NCI-H524 (cell line): ENCODE measurements at regions not wholly inside any gene's neighbourhood (a gene's known extent, or its start where the extent isn't known, plus 50 kb on each side); places are given as distances from the start of the nearest gene placed in this dataset.
"Not testable (repeated sequence)": the region's sequence is repeated elsewhere in the genome, so short reads cannot be mapped to it uniquely, and the experiment has no call there.

Experiments
- DNase-seq, 2 experiments: peaks; one replicate each; lab custom pipeline; 2025; lab: John Stamatoyannopoulos, UW

DNA sequence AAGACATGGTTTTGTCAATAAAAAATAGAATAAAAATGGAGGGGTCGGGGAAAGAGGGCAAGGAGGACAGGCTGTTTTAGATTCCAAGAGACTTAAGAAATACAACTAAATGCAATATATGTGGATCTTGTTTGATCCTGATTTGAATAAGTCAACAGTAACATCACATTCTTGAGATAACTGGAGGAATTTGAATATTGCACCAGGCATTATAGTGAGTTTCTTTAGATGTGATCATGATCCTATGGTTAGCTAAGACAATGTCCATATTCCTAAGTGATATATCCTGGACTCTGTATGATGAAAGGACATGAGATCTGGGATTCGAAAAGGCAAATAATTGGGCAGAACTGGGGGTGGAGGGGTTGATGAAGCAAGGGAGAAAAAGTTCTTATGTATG is 311.8 kb downstream of the PLPP3 start:
- DNase-seq: no peak

DNA sequence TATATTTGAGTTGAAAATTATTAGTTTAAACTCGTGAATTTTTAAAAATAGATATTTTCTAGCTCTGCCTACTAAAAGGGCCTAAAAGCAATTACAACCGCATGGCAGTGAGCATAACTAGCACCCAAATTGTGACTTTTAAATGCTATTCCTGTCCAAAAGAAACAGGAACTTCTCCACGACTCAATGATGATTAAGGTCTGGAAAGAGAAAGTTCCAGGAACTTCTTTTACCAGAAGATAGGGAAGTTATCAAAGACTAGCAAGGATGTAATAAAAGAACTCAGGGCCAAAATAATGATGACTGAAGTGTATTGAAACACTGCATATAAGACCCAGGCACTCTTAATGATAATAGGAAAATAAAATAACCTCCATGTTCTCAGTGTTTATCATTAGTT is 313.0 kb downstream of the PLPP3 start:
- no peak for DNase-seq

DNA sequence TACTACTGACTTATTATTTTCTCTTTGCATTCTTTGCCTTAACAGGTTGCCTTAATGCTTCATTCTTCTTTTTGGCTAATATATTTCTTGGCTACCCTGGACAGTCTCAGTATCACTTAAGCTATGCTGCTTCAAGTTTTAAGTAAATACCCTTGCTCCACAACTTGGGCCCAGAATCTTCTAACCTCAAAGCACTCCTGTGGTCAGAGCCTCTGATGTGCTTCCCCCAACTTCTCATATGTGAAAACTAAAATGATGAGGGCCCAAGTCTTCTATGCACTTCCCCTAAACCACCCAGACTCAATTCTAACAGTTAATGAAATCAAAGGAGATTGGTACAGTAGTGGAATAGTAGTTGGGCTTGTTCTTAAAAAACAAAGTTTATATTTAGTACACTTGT is 314.1 kb downstream of the PLPP3 start:
- no peak for DNase-seq

DNA sequence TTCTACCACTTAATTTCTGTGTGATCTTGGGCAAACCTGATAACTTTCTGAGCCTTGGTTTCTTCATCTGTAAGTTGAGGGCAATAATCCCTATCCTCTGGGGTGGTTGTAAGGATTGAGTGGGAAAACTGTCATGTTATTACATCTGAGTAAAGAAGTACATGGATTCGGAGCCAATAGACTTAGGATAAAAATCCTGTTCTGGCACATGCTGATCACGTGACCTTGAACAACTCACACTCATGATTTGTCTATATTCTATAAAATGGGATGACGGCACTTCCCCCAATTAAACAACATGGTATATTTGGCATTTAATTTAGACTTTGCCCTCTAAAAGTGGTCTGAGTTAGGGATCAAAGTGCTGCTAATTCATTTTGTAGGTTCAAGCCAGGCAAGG is 315.5 kb downstream of the PLPP3 start:
- no peak for DNase-seq

DNA sequence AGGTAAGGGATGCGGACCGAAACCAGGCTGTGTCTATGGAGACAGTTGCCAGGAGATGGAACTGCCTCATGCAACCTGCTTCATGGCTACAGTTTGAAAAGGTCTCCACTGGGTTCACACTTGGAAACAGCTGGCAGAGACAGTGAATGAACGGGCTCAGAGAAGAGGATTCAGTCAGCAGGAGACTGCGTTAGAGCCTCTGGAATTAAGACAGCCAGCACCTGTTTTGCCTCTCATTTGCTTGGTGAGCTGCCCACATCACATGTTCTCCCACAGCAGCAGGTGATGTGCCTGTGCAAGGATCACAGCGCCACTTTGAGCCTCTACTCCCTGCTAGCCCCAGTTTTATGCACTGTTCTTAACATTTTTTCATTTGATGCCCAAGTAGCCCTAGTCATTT is 321.0 kb downstream of the PLPP3 start:
- peak; percentile 21 to 79 for DNase-seq

DNA sequence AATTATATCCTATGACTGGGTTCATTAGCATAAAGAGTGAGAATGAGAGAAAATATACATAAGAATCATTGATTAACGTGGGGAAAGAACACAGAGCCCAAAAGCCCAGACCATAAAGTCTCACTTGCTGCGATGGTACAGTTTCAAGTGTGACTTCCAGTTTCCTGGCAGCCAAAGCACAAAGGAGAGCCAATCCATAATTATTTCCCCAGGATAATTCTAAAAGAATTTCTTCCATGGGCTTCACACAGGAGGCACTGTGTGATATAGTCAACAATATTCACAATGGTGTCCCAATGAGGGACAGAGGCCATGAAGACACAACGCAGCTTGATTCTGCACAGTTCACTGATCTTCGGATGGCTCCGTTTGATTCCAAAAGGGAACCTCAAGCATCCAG is 321.6 kb downstream of the PLPP3 start:
- no peak for DNase-seq

DNA sequence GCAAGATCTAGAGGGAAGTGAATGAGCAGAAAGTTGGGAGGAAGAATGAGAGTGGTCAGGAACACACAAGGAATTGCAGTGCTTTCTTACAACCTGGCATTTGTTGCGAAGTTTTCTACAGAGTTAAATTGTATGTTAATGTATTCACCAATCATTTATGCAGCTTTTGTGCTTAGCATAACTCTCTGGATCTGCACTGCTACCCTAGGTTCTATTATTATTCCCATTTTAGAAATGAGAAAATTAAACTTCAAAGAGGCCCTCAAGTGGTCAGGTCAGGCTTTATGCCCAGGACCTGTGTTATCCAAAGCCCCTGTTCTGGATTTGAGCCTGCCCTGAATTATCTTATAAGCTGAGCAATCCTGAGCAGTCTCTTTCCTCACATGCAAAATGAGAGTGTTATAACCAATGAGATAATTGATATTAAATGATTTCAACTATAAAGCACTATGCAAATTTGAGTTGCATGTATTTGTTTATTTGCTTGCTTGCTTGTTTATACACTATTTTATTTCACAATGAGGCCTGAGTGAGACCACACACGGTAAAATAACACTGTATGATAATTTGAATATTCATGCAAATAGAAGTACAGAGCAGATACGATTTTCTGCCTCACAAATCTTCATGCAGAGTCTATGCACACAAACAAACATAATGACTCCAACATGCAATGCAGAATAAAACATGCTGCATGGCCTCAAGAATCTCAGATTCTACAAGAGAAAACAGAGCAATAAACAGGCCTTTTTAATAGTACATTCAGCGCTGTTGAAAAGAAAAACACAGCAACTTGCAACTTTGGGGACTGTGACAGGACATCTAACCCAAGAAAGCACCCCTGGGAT is 323.0 kb downstream of the PLPP3 start:
- no peak for DNase-seq

DNA sequence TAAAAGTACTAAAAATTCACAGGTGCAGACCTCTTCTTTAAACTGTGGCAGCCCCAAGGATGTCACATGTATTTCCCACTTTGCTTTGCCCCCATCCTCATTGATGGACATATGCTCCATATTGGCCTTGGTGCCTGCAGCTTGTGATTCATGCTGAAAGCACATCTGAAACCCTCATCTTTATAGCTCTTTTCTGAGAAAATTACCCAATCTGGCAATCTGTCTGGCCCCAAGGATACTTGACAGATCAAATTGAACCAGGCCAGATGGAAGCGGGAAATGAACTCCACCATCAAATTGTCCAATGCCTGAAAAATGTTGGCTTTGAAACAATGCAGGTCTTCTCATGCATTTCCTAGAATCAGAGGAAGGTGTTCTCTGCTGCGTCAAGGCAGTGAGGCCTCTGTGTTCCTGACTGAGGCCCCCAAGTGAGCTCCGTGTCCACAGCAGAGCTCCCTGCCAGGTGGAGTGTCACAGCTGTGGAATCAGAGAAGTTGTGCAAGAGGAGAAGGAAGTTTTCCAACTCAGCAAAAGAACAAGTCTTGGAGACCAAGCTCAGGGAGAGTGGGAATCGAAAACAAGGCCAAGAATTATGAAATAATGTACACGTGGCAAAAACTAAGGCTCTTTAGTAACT is 323.7 kb downstream of the PLPP3 start:
- peak; percentile 14 to 62 for DNase-seq

DNA sequence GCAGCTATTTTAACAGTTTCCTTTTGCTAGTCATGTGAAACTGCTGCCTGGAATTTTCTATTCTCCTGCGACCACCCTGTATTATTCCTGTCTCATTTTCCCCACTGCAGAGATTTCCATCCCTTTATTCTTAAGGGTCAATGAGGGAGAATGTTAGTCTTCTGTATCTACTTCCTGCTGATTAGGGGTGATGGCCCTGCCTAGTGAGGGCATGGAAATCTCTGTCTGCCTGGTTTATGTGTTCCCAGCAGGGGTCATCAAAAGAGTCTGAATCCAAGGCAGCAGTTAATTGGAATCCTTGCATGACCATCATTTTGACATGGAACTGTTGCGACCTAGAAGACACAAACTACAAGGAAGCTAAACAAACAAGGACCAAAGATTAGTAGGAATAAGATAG is 325.2 kb downstream of the PLPP3 start:
- no peak for DNase-seq

DNA sequence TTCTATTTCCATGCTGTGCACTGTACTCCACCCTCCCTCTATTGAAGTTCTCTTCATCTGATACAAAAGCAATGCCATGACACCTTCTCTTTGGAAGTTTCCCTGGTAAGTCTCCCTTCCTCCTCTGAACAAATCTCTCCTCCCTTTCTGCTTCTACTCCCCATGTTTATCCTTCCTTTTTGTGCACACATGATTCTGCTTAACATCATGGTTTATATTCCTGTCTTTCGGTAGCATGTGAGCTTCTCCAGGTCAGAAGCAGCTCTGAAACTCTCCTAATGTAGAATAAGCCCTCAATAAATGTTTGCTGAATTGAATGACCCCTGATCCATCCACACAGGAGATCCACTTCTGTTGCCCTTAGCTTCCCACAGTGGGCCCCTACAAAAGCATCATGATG is 328.6 kb downstream of the PLPP3 start:
- no peak for DNase-seq

DNA sequence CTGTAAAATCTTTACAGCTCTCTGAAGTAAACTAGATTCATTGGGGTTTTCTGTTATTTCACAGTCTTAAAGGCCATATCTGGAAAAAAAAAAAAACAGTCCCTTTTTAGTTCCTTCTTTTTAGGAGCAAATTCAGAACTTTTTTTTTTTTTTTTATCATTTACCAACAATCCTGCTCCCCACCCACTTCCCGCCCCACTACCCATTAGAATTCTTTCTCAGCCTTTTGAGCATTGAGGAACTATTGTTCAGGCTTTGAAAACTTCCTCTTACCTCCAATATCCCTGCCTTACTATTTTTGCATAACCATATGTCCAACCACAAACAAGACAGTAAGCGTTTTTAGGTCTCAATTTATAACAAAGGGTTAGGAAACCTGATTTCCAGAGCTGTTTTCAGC is 330.1 kb downstream of the PLPP3 start:
- no peak for DNase-seq

DNA sequence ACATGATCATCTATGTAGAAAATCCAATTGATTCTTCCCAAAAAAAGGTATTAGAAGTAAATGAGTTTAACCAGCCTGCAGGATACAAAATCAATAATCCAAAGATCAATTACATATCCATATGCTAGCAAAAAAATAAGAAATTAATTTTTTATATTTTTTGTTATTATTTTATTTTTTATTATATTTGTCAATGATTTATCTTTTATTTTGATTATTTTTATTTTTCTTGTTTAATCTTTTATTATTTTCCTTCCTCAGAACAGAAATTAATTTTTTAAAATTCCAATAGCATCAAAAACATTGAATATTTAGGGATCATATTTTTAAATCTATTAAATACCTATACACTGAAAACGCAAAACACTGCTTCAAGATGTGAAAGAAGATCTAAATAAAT is 331.2 kb downstream of the PLPP3 start:
- no peak for DNase-seq

DNA sequence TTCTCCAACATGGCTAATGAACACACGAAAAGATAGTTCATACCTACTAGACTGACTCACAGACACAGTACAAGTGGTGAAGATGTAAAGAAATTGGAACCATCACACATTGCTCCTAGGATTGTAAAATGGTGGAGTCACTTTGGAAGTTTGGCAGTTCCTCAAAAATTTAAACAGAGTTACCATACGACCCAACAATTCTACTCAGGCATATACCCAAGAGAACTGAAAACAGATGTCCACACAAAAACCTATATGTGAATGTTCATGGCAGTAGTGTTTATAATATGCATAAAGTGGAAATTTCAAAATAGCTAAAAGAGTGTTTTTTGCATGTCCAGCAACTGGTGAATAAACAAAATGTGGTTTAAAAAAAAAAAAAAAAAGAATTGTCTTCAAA is 332.6 kb downstream of the PLPP3 start:
- not testable (repeated sequence) for DNase-seq

DNA sequence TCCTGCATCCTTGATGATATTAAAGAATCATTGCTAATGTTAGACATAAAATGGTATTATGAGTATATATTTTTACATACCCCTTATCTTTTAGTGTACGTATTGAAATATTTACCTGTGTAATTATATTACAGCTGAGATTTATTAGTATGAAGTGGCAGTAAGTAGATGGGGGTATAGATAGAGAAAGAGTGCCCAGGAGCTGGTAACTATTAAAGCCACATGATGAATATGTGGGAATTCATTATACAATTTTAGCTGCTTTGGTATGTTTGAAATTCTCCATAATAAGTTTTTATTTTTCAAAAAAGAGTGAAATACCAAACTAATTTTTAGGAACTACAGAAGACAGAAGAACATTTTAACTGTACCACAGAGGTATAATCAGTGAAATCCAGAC is 339.0 kb downstream of the PLPP3 start:
- DNase-seq: no peak

DNA sequence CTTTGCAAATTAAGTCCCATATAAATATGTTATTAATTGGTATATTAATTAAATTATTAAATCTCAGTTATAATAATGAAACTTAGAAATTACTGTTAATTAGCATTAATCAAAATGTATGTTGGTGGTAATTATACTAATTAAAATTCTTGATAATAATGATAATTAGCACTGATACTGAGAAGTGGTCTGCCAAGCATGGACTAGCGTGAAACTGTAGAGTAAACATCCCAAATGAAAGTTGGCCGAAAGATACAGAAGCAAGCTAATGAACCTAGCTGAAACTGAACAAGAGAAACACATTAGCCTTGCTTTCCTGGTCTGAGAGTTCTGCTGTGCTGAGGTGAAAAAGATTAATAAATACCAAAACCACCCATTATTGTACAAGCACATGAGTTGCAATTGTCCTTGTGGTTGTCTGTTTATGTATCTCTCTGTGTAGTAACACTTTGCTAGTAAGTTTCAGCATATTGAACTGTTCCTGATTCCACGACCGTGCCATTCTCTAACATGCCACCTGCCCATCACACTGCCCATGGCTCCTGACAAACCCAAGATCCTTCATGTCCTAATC is 341.8 kb downstream of the PLPP3 start:
- no peak for DNase-seq

DNA sequence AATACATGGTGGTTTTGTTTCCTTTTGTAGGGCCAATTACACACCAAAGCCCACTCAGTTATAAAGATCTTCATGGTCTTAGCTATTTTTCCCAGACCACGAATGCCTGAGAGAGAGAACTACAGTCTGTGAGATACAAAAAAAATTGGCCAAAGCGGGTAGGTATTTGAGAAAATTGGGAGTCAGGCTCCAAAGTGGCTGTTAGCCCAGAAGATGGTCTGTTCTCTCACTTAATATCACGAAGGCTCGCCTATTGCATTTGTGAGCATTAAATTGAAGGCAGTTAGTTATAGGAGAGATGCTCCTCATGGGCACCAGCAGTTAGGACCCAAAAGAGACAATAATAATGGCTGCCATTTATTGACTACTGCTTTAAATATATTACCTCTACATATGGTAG is 342.7 kb downstream of the PLPP3 start:
- no peak for DNase-seq

DNA sequence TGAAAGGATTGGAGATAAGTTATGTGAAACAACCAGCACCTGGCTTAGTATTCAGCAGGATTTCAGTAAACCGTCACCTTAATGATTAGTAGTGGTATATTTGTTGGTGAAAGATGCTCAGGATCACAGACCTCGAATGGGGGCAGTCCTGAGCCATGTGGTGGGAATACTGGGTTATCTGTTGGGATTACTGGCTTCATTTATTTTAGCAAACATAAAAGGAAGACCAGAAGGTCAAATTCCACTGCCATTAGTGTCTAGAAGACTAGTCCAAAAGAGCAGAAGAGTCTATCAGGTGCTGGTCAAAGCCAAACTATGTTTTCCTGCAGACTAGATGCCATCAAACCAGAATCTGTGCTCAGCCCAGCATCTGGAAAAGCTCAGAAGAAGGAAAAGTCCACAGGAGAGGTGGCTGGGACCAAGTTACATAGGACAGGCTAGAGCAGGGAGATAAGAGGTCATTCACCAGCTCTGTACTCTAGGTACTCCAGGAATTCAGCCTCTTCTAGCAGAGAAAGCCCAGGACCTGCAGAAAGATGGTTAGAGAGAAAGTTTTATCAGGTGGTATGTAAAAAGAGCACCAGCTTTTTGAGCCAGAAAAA is 343.4 kb downstream of the PLPP3 start:
- no peak for DNase-seq

DNA sequence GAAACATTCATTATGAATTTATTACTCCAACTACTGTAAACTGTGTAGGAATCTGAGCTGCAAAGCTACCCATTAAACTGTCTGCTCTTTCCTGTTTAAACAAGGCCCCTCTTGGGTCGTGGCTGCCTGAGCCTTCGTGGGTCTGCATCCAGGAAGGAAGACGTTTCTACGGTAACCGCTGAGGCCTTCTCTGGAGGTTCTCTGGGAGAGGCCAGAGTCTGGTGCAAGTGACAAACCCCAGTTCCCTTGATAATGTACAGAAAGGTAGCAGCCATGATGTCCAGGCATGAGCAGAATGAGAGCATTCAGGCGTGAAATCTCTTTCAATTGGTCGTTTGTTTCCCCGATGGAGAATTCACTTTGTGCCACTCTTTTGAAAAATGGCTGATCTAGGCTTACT is 350.2 kb downstream of the PLPP3 start:
- peak in 1 of 2 experiments; percentile 10 for DNase-seq

DNA sequence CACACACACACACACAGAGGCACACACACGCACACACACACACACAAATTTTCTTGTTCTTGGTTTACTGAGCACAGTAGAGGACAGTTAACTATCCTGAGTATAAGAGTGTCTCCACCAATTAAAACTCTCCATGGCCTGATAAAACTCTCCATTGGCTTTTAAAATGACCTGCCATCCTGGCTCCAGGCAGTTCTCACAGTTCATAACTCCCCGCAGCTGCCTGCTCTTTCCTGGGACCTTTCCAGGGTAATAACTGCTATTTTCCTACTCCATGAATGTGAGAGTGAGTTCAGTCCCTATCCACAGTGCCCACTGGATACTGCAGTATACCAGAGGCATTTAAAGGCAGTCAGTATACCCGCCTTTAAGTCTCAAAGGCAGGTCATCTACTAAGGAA is 351.5 kb downstream of the PLPP3 start:
- no peak for DNase-seq

DNA sequence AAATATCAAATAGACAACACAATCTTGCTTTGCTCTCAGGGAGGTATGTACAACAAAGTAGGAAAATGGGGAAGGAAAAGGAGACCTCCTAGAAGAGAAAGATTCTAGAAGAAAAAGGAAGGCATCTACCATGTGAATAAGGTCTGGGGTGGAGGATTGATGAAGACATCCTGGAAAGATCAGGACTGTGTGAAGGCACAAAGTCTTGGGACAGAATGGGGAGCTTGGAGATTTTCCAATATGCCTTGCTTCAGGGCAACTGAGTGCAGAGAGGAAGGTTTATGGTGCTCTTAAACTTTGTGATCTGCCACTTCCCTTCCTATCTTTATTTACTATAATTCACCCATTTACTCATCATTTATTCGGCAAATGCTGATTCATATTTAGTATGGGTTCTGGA is 352.0 kb downstream of the PLPP3 start:
- no peak for DNase-seq

DNA sequence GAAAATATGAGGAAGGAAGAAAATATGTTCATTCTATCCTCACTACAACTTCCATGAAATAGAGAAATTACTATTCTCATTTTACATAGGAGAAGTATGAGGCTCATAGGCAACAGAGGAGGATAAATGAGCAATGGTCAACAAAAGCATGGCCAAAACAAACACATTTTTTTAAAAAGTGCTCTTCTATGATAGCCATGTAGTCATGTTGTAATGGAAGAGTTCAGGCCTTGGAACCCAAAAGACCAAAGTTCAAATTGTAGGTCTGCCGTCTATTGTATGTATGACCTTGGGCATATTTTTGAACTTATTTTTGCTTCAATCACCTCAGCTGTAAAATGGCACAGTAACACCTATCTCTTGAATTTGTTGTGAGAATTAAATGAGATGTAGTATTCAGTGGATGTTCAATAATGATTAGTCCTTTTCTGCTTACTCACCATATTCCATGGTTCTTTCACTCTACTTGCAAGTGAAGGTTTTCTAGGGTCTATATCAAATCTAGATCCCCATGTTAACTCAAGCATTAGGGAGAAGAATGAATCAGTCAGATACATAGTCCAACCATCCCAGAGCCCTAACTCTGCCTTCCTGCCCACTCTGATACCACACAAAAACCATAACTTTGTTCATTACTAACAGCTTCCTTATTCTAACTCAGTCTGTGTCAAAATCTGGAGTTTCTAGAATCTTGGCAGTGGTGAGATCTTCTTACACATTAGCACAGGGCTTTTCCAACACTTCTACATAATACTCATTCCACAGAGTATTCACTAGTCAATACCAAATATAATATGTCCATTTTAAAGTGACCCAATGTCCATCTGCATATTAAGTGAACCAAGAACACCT is 353.2 kb downstream of the PLPP3 start:
- no peak for DNase-seq

DNA sequence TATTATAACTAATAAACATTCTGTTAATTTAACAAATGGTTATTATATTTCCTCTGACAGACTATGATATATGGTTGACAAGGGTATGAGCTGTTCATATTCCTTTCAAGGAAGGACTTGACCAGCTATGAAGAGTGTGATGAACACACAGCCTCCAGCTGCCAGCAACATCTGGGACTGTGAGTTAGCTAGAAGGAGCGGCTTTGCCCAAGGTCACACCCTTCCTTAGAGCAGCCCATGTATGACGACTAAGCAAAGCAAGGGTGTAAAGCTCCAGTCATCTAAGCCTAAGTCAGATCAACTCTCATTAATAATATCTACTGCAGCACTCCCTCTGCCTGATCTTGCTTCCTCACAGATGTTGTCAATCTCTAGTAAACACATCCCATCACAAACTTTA is 355.4 kb downstream of the PLPP3 start:
- DNase-seq: no peak
